Fibroblast of pulmonary artery (primary cell): ENCODE measurements at regions not wholly inside any gene's neighbourhood (a gene's known extent, or its start where the extent isn't known, plus 50 kb on each side); places are given as distances from the start of the nearest gene placed in this dataset.
A peak's percentile ranks its signal among the peaks of the same experiment; 100 is the strongest.

Experiments
- DNase-seq: peaks from one replicate; pipeline ENCODE4 v3.0.0-alpha.2; 2010; ENCODE audit warnings: low read depth
- H3K4me3 ChIP-seq: replicated peaks from 2 replicates; pipeline ENCODE4 v1.5.1; 2011; ENCODE audit warnings: low read depth, mild to moderate bottlenecking, control low read depth, low read length, moderate library complexity
- TF ChIP-seq, protein P1 (sequence below): IDR thresholded peaks from 2 replicates; pipeline ENCODE4 v1.5.1; 2011; ENCODE audit warnings: mild to moderate bottlenecking, control low read depth, low read length, inconsistent platforms; ENCODE audit errors: missing control alignments

DNA sequence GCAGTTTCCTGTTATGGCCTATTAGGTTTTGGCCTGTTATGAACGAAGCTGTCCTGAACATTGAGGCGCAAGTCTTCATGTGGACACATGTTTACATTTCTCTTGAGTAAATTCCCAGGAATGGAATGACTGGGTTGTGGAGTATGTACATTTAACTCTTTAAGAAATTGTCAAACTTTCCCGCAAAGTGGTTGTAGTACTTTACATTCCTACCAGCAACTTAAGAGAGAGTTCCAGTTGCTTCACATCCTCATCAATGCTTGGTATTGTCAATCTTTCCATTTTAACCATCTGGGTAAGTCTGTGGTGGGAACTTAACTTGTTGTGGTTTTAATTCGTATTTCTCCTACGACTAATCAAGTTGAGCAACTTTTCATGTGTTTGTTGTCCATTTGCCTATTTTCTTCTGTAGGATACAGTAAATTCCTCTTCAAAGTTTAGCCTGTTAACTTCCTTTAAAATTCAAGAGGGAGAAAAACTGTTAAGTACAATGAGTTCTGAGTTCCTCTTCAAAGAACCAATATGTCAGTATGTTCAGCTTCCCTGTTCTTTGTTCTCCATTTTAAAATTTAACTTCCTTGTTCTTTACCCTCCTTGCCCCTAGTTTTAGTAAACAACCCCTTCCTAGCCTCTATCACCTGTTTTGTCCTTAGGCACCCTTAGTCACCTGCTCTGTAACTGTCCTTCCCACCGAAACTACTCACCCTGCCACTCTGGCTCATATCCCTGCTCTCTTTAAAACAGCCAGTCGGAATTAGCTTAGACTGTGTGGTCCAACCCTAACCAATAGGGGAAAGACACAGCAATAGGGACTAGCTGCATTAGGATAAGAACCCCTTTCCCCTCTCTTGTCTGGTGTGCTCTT is 74.0 kb downstream of the FAM241B start:
- peak; percentile 85 for DNase-seq

DNA sequence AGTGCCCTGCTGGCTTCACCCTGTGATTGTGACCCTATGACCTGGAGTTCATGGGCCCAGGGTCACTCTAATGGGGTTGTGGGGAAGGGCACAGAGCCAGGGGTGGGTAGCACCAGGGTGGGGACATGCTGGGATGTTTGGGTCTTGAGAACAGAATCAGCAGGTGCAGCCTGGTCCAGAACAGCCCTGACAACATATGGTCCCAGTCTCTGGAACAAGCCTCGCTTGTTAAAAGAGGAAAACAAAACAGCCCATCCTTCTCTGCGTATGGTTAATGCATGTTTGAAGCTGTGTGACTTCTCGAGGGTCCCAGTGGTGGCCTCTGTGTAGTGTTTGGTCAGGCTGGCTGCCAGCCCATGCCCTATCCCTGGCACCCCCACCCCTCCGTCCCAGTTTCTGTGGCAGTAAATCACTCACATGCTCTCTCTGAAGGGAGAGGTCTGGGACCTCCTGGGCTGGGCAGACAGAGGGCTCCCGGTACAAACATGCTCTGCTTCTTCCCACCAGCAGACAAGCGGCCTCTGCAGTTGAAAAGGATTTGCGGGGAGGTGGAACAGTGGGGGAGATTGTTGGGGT is 79.4 kb downstream of the FAM241B start:
- TF ChIP-seq, protein P1, sequence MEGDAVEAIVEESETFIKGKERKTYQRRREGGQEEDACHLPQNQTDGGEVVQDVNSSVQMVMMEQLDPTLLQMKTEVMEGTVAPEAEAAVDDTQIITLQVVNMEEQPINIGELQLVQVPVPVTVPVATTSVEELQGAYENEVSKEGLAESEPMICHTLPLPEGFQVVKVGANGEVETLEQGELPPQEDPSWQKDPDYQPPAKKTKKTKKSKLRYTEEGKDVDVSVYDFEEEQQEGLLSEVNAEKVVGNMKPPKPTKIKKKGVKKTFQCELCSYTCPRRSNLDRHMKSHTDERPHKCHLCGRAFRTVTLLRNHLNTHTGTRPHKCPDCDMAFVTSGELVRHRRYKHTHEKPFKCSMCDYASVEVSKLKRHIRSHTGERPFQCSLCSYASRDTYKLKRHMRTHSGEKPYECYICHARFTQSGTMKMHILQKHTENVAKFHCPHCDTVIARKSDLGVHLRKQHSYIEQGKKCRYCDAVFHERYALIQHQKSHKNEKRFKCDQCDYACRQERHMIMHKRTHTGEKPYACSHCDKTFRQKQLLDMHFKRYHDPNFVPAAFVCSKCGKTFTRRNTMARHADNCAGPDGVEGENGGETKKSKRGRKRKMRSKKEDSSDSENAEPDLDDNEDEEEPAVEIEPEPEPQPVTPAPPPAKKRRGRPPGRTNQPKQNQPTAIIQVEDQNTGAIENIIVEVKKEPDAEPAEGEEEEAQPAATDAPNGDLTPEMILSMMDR, result no peak
- no peak overlapping the region for H3K4me3 ChIP-seq
- DNase-seq, result no peak

More for the DNA sequence above, 74.0 kb downstream of the FAM241B start:
- no peak overlapping the region for H3K4me3 ChIP-seq
- TF ChIP-seq, protein P1, result no peak

DNA sequence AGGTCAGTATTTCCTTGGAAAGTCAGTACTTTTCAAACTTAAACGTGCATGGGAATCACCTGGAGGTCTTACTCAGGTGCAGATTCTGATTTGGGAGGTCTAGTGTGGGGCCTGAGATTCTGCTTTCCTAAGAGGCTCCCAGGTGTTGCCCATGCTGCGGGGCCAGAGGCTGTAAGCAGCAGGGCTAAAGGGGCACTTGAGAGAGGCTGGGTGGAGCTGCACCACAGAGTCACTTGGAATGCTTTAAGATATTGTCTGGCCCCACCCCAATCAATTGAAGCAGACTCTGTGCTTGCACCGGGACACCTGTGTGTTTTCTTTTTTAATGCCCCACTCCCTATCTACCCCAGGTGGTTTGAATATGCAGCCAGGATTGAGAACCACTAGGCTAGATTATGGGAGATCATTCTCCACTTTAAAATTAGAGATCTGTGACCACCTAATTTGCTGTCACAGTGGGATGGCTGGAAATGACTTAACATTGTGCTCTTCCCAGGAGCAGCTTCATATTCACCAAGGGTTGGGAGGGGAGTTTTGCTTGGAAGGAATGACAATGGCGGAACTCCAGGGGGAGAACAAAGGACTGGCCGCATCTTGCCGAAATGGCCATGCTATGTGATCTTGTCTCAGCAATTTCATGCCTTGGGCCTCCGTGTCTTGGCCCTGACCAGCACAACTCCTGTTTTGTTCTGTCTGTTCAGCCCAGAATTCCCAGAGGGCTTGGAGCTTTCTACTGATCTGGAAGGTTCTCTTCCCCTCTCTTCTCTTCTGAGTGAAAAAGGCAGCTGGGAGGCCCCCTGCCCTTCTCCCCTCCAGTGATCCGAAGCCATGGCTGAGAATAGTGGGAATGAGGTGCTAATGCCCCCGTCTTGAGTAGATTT is 80.2 kb downstream of the FAM241B start:
- H3K4me3 ChIP-seq, result no peak overlapping the region
- no peak for DNase-seq
- TF ChIP-seq, protein P1, result no peak

DNA sequence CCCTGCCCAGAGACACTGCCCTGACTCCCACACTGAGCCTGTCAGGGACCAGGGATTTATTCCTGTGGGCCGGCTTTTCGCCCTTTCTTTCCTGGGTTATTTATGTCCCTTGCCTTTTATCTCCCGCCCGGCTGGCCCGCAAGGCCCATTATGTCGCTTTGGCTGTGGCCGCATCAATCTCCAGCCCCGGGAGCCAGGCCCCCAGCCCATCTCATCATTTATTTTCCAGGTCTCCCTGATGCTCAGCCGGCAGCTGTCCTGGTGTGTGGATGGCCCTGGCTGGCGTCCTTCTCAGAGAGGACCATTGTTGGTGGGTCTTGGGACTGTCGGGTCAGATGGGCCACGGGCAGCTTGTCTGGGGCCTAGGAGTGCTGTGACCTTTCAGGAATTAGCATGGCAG is 82.3 kb downstream of the FAM241B start:
- DNase-seq, result no peak
- no peak overlapping the region for H3K4me3 ChIP-seq
- TF ChIP-seq, protein P1, result no peak

DNA sequence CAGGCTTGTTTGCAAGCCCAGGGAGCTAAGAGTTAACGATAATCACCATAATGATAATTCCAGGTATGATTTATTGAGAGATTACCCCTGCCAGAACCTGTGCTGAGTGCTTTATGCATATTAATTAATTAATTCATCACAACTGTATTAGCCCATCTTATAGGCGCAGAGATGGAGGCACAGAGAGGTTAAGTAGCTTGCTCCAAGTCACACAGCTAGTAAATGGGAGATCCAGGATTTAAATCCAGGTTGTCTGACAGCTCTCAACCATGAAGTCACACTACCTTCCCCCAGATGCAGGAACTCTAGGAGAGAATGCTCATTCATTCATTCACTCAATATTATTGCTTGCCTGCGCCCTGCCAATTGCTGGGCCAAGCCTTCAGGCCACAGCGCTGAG is 84.5 kb downstream of the FAM241B start:
- TF ChIP-seq, protein P1, result no peak
- no peak for DNase-seq
- no peak overlapping the region for H3K4me3 ChIP-seq

DNA sequence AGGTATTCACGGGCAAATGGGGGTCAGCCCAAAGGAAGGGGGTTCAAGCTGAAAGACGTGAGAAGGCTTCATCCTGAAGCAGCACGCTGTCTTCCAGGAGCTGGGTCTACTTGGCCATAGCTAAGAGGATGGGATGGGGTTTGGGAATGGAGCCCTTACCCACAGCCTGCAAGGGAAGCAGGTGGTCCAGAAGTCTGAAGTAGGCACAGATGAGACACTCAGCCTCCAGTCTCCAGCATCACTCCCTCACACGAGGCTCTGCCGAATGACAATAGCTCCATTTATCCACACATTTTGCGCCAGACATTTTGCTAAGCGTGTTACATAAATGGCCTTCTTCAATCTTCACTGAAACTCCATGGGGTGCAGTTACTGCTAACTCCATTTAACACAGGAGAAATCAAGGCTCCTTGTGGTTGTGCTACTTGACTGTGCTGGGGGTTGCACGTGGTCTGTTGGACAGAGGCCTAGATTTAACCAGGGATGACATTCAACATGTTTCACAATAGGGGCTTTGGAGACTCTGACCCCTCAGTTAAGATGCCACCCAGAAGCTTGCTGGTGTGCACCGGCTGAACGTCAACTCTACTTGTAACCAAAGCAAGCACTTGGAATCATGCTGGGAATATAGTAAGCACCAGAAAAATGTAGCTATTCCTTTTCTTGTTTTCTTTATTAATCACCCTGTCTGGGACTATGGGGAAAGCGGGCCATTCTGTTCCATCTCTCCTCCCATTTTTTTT is 85.3 kb downstream of the FAM241B start:
- no peak overlapping the region for H3K4me3 ChIP-seq
- peak; percentile 41 for DNase-seq
- TF ChIP-seq, protein P1, result no peak
